Motor neuron (in vitro differentiated cells): ENCODE measurements at regions not wholly inside any gene's neighbourhood (a gene's known extent, or its start where the extent isn't known, plus 50 kb on each side); places are given as distances from the start of the nearest gene placed in this dataset.

Experiments used
- ATAC-seq, 8 experiments: fragments of 200-7000 bp; cut with Tn5 transposase; replicated peaks in 6 of 8; 2 replicates each; pipeline ENCODE4 v1.8.0; 2021; ENCODE audit warnings: mild to moderate bottlenecking in 8 of 8, moderate library complexity in 8 of 8
- H3K27ac ChIP-seq, 2 donors: fragments of 250-450 bp; sonication (Bioruptor Pico); 2 replicates each; pipeline ENCODE4 v1.9.0; 2021; ENCODE audit warnings: antibody characterized with exemption in 2 of 2, mild to moderate bottlenecking in 2 of 2, moderate library complexity in 1 of 2
- H3K4me1 ChIP-seq, 2 donors: fragments of 250-450 bp; sonication (Bioruptor Pico); replicated peaks in 1 of 2; 2 replicates each; pipeline ENCODE4 v1.6.1; 2021; ENCODE audit warnings: antibody characterized with exemption in 2 of 2, mild to moderate bottlenecking in 2 of 2, moderate library complexity in 1 of 2
- H3K4me3 ChIP-seq, 5 donors: fragments of 250-450 bp; sonication (Bioruptor Pico); 2 replicates each; pipeline ENCODE4 v1.9.0; 2021; ENCODE audit warnings: antibody characterized with exemption in 5 of 5, mild to moderate bottlenecking in 5 of 5, moderate library complexity in 4 of 5
- WGBS, 10 experiments: fragments of 450-650 bp; shearing (Covaris generic); methylation state at CpG; one replicate each; pipeline ENCODE4 v1.0.0; 2022; 5-methylcytosine and 5-hydroxymethylcytosine counted together
- in situ Hi-C, 9 experiments: fragments of 400-800 bp; cut with MboI; loops; one replicate each; pipeline ENCODE4 v1.15.0; 2021; ENCODE audit warnings: low sequenced_read_pairs in 9 of 9, low pct_unique_long_range_greater_than_20kb in 2 of 9; ENCODE audit not compliant: unreplicated experiment in 9 of 9

- Histone ChIP-seq H3K4me1 (no peaks in the 10 kb centered on the region), H3K27ac (no peak overlapping the region), H3K4me3 (no peak overlapping the region)
- no peak for ATAC-seq
- in situ Hi-C loops: no loop called here
- 34 to 82% (median 55%) methylated on average over 2 to 4 of the region's 4 CpGs; no CpG with 5 or more reads in 2 of the 10 experiments for WGBS, 10 experiments
These were observed 86.5 kb downstream of the MTRR start for GRCh38 chr5:7955476-7955875.

GRCh38 chr5:7957329-7957728 lies 88.4 kb downstream of the MTRR start:
- ATAC-seq: no peak
- H3K27ac ChIP-seq: no peak overlapping the region
- in situ Hi-C loops: no loop called here
- no peaks in the 10 kb centered on the region for H3K4me1 ChIP-seq
- H3K4me3 ChIP-seq: no peak overlapping the region
- 24 to 89% (median 75%) methylated on average over 2 to 4 of the region's 4 CpGs; no CpG with 5 or more reads in 2 of the 10 experiments for WGBS, 10 experiments

GRCh38 chr5:7960142-7960541 lies 91.2 kb downstream of the MTRR start:
- H3K27ac ChIP-seq: no peak overlapping the region
- 0 to 100% (median 93%) methylated on average over 1 to 6 of the region's 7 CpGs; no CpG with 5 or more reads in 1 of the 10 experiments for WGBS, 10 experiments
- H3K4me3 ChIP-seq: no peak overlapping the region
- in situ Hi-C loops: no loop called here
- H3K4me1 ChIP-seq: no peaks in the 10 kb centered on the region
- no peak for ATAC-seq

GRCh38 chr5:7961540-7961939 lies 92.6 kb downstream of the MTRR start:
- Histone ChIP-seq H3K4me3 (no peak overlapping the region), H3K27ac (no peak overlapping the region), H3K4me1 (no peaks in the 10 kb centered on the region)
- ATAC-seq: no peak
- 21 to 94% (median 57%) methylated on average over 3 to 6 of the region's 6 CpGs; no CpG with 5 or more reads in 1 of the 10 experiments for WGBS, 10 experiments
- in situ Hi-C loops: no loop called here

- no peak overlapping the region for H3K27ac ChIP-seq
- in situ Hi-C loops: no loop called here
- ATAC-seq: no peak
- no peaks in the 10 kb centered on the region for H3K4me1 ChIP-seq
- H3K4me3 ChIP-seq: no peak overlapping the region
- 17 to 97% (median 77%) methylated on average over 2 to 3 of the region's 3 CpGs; no CpG with 5 or more reads in 2 of the 10 experiments for WGBS, 10 experiments
These were observed 101.9 kb downstream of the MTRR start for GRCh38 chr5:7970816-7971215.

- H3K27ac ChIP-seq: no peak overlapping the region
- in situ Hi-C loops: no loop called here
- no peak for ATAC-seq
- 33 to 93% (median 85%) methylated on average over 1 to 5 of the region's 5 CpGs; no CpG with 5 or more reads in 1 of the 10 experiments for WGBS, 10 experiments
- H3K4me3 ChIP-seq: no peak overlapping the region
- H3K4me1 ChIP-seq: no peaks in the 10 kb centered on the region
These were observed 107.7 kb downstream of the MTRR start for GRCh38 chr5:7976411-7977190.

- no peaks in the 10 kb centered on the region for H3K4me1 ChIP-seq
- H3K27ac ChIP-seq: no peak overlapping the region
- WGBS, 10 experiments: 0 to 86% (median 41%) methylated on average over 1 of the region's 1 CpG; no CpG with 5 or more reads in 2 of the 10 experiments
- in situ Hi-C loops: no loop called here
- ATAC-seq: peak in 3 of 8 experiments; percentile 38 to 83 (median 71)
- no peak overlapping the region for H3K4me3 ChIP-seq
These were observed 109.2 kb downstream of the MTRR start for GRCh38 chr5:7978114-7978513.

GRCh38 chr5:7978991-7979390 lies 110.0 kb downstream of the MTRR start:
- Histone ChIP-seq H3K4me3 (no peak overlapping the region), H3K27ac (no peak overlapping the region), H3K4me1 (no peaks in the 10 kb centered on the region)
- WGBS, 10 experiments: 67 to 88% (median 75%) methylated on average over 1 to 2 of the region's 2 CpGs; no CpG with 5 or more reads in 6 of the 10 experiments
- no peak for ATAC-seq
- in situ Hi-C loops: no loop called here

GRCh38 chr5:7980881-7981280 lies 111.9 kb downstream of the MTRR start:
- Histone ChIP-seq H3K4me3 (no peak overlapping the region), H3K4me1 (no peaks in the 10 kb centered on the region), H3K27ac (no peak overlapping the region)
- in situ Hi-C loops: no loop called here
- WGBS, 10 experiments: 17 to 89% (median 80%) methylated on average over 1 of the region's 1 CpG; no CpG with 5 or more reads in 1 of the 10 experiments
- ATAC-seq: no peak

GRCh38 chr5:7983433-7983832 lies 114.5 kb downstream of the MTRR start:
- no peak overlapping the region for H3K27ac ChIP-seq
- 60 to 100% (median 89%) methylated on average over 2 to 4 of the region's 18 CpGs; no CpG with 5 or more reads in 7 of the 10 experiments for WGBS, 10 experiments
- no peaks in the 10 kb centered on the region for H3K4me1 ChIP-seq
- in situ Hi-C loops: no loop called here
- ATAC-seq: no peak
- no peak overlapping the region for H3K4me3 ChIP-seq

- Histone ChIP-seq H3K4me3 (no peak overlapping the region), H3K27ac (no peak overlapping the region), H3K4me1 (no peaks in the 10 kb centered on the region)
- ATAC-seq: peak in 3 of 8 experiments; percentile 33 to 69 (median 68)
- WGBS, 10 experiments: 20 to 100% (median 76%) methylated on average over 1 to 6 of the region's 7 CpGs
- in situ Hi-C loops: no loop called here
These were observed 122.3 kb downstream of the MTRR start for GRCh38 chr5:7991125-7991821.

- 0 to 100% (median 84%) methylated on average over 1 to 8 of the region's 9 CpGs; no CpG with 5 or more reads in 2 of the 10 experiments for WGBS, 10 experiments
- Histone ChIP-seq H3K27ac (no peak overlapping the region), H3K4me3 (no peak overlapping the region), H3K4me1 (no peaks in the 10 kb centered on the region)
- no peak for ATAC-seq
- in situ Hi-C loops: no loop called here
These were observed 126.8 kb downstream of the MTRR start for GRCh38 chr5:7995688-7996294.

GRCh38 chr5:8005416-8005815 lies 136.5 kb downstream of the MTRR start:
- in situ Hi-C loops: no loop called here
- no peak for ATAC-seq
- WGBS, 10 experiments: 53 to 100% (median 90%) methylated on average over 1 to 3 of the region's 4 CpGs; no CpG with 5 or more reads in 3 of the 10 experiments

More at GRCh38 chr5:8005416-8005815, 136.5 kb downstream of the MTRR start:
- Histone ChIP-seq H3K4me3 (no peak overlapping the region), H3K27ac (no peak overlapping the region), H3K4me1 (no peaks in the 10 kb centered on the region)
